ENCODE measurements at regions not wholly inside any gene's neighbourhood (a gene's known extent, or its start where the extent isn't known, plus 50 kb on each side); places are given as distances from the start of the nearest gene placed in this dataset.
"Not testable (repeated sequence)": the region's sequence is repeated elsewhere in the genome, so short reads cannot be mapped to it uniquely, and the experiment has no call there.

GRCh38 chrX:555725-556666 lies 74.6 kb upstream of the SHOX start:
- no peak for DNase-seq

DNA sequence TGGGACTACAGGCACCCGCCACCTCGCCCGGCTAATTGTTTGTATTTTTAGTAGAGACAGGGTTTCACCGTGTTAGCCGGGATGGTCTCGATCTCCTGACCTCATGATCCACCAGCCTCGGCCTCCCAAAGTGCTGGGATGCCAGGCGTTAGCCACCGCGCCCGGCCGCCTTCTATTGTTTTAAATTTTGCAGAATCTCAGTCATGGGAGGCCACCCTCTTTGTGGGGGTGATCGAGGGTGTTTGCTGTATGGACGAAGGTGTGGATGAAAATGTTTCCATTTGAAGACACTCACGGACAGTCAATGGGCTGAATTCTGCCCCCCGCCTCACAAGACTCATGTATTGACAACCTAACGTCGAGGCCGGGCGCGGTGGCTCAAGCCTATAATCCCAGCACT lies 73.0 kb upstream of the SHOX start:
- DNase-seq = not testable (repeated sequence)

- not testable (repeated sequence) for DNase-seq
Observed at GRCh38 chrX:559282-559681, 71.3 kb upstream of the SHOX start.

GRCh38 chrX:567891-568290 lies 62.7 kb upstream of the SHOX start:
- DNase-seq = no peak

DNA sequence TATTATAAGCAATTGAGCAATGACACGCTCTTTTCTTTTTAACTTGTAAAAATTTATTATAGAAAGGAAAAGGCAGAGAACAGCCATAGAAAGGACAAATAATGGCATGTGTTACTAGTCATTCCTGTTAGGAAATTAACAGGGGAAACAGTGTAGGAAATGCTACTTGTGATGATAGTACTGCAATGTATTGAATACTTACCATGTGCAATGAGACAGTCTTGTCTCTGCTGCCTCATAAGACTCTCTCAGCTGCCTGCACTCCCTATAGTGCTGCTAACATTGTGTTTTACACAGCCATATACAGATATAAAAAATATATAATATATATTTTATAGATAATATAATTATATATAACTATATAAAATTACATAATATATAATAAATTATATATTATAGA lies 62.3 kb upstream of the SHOX start:
- DNase-seq = no peak

DNA sequence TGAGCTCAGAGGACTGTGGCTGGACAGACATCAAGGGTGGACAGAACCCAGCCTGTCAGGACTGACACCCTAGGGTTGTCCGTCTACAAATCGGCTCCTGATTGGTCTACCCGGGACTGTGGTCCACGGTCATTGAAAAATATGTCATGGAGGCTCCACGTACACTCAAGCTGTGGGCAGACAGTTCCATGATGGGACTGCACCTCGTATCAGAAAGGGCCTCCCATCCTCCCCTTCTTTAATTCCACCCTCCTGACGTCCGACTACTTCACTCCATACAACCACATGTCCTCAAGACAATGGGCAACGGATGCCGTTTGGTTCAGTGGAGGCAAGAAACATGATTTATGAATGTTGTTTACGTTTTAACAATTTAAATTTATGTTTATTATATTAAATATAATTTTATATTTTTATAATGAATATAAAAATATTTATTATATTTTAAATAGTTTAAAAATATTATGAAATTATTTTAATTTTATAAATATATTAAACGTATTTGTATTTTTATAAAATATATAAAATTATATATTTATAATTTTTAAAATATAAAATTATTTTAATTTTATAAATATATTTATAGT lies 58.0 kb upstream of the SHOX start:
- DNase-seq = no peak

- no peak for DNase-seq
Observed at GRCh38 chrX:574251-574650, 56.3 kb upstream of the SHOX start.

- no peak for DNase-seq
Observed at GRCh38 chrX:574830-575229, 55.8 kb upstream of the SHOX start.

DNA sequence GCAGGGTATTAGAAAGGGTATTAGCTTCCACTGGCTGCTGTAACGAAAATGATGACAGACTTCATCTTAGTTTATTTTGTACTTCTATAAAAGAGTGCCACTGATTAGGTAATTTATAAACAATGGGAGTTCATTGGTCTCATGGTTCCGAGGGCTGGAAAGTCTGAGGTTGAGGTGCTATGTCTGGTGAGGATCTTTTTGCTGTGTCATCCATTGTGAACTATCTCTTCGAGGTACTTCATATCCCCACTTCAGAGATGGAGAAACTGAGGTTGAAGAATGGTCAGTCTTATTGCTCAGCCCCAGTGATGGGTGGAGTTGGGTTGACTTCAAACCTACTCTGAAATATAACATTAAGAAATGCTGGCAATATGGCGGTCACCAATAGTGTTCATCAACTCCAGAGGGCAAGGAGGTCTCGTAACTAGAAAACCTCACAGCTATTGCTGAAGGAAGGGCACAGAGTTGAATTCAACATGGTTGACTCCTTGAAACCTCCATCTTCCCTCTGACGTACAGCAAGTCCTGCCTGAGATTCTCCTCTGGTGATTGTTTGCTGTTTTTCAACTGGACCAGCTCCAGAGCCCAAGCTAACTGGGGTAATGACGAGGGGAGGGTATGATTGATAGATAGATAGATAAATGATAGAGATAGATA lies 53.6 kb upstream of the SHOX start:
- DNase-seq = no peak

DNA sequence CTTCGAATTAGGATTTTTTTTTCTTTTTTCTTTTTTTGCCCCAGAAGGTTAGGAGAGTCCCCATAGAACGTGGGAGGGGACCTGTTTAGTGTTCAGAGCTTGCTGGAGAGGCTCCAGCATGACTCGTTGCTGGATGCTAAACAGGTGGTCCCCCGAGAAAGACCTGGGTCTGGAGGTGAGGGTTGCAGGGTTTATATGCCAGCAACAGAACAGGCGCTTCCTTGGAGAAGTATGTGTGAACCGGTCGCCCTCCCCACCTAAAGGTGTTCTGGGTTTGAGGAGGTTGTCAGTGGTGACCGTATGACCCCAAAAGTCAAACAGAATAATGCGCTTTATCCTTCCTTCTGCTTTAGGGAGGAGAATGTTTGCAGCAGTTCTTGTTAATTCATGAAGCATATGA lies 52.1 kb upstream of the SHOX start:
- DNase-seq = no peak

DNA sequence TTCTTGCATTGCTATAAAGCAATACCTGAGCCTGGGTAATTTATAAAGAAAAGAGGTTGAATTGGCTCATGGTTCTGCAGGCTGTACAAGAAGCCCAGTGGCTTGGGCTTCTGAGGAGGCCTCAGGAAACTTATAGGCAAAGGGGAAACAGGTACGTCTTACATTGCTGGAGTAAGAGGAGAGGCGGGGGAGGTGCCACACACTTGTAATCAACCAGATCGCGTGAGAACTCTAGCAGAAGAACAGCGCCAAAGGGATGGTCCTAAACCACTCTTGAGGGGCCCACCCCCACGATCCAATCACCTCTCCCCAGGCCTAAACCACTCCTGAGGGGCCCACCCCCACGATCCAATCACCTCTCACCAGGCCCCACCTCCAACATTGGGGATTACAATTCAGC lies 50.6 kb upstream of the SHOX start:
- no peak for DNase-seq
